ENCODE measurements at regions not wholly inside any gene's neighbourhood (a gene's known extent, or its start where the extent isn't known, plus 50 kb on each side); places are given as distances from the start of the nearest gene placed in this dataset.

DNA sequence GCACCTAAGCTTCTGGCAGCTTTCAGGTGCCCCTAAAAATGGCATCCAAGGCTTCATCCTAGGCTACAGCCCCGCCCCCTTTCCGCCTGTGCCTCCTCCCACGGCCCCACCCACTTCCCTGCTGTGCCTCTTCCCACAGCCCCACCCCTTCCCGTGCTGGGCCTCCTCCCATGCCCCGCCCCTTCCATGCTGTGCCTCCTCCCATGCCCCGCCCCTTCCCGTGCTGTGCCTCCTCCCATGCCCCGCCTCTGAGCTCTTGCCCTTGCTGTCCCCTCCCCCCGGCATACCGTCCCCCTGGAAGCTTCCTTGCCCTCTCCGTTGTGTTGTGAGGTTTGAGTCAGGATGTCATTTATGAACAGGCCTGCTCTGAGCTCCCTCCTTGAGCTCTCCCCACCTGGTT lies 228.5 kb upstream of the AJAP1 start:
- TF ChIP-seq, protein P1, sequence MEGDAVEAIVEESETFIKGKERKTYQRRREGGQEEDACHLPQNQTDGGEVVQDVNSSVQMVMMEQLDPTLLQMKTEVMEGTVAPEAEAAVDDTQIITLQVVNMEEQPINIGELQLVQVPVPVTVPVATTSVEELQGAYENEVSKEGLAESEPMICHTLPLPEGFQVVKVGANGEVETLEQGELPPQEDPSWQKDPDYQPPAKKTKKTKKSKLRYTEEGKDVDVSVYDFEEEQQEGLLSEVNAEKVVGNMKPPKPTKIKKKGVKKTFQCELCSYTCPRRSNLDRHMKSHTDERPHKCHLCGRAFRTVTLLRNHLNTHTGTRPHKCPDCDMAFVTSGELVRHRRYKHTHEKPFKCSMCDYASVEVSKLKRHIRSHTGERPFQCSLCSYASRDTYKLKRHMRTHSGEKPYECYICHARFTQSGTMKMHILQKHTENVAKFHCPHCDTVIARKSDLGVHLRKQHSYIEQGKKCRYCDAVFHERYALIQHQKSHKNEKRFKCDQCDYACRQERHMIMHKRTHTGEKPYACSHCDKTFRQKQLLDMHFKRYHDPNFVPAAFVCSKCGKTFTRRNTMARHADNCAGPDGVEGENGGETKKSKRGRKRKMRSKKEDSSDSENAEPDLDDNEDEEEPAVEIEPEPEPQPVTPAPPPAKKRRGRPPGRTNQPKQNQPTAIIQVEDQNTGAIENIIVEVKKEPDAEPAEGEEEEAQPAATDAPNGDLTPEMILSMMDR (IDR thresholded peaks at IDR 0.05) = no peak
- TF ChIP-seq POLR2AphosphoS5 (IDR thresholded peaks at IDR 0.05) (no peak), POLR2A (IDR thresholded peaks at IDR 0.05) (no peak)
